PFSK-1 (cell line): ENCODE measurements at regions not wholly inside any gene's neighbourhood (a gene's known extent, or its start where the extent isn't known, plus 50 kb on each side); places are given as distances from the start of the nearest gene placed in this dataset.

ENCODE experiments used
- FOXP2 ChIP-seq: optimal IDR thresholded peaks from 2 replicates; pipeline ENCODE3; 2011; ENCODE audit warnings: borderline replicate concordance, control low read depth, inconsistent platforms; ENCODE audit not compliant: insufficient read depth; ENCODE audit errors: extremely low read length, extremely low read depth
- POLR2AphosphoS5 ChIP-seq: IDR thresholded peaks from 2 replicates; pipeline ENCODE4 v1.6.1; 2012; ENCODE audit warnings: low read depth, mild to moderate bottlenecking, control low read depth, low read length, moderate library complexity
- SIN3A ChIP-seq: IDR thresholded peaks from 2 replicates; pipeline ENCODE4 v1.6.1; 2012; ENCODE audit warnings: mild to moderate bottlenecking, low read length, moderate library complexity, borderline replicate concordance; ENCODE audit not compliant: insufficient read depth
- TAF1 ChIP-seq: IDR thresholded peaks from 2 replicates; pipeline ENCODE4 v1.6.1; 2012; ENCODE audit warnings: low read length, control low read depth, borderline replicate concordance; ENCODE audit not compliant: insufficient read depth
- TF ChIP-seq, protein P1 (sequence below), 2 experiments: IDR thresholded peaks; 2 replicates each; pipeline versions ENCODE4 v1.6.1 to v1.8.0; 2011 to 2012; ENCODE audit warnings: low read depth in 2 of 2, low read length in 2 of 2, control low read depth in 1 of 2, inconsistent platforms in 1 of 2, mild to moderate bottlenecking in 1 of 2, moderate library complexity in 1 of 2; ENCODE audit not compliant: insufficient read depth in 1 of 2

GRCh38 chr13:65445340-65445739 lies 1784.8 kb downstream of the PCDH9 start:
- TF ChIP-seq SIN3A (no peak), POLR2AphosphoS5 (no peak), FOXP2 (no peak), TAF1 (no peak)
- TF ChIP-seq, protein P1, sequence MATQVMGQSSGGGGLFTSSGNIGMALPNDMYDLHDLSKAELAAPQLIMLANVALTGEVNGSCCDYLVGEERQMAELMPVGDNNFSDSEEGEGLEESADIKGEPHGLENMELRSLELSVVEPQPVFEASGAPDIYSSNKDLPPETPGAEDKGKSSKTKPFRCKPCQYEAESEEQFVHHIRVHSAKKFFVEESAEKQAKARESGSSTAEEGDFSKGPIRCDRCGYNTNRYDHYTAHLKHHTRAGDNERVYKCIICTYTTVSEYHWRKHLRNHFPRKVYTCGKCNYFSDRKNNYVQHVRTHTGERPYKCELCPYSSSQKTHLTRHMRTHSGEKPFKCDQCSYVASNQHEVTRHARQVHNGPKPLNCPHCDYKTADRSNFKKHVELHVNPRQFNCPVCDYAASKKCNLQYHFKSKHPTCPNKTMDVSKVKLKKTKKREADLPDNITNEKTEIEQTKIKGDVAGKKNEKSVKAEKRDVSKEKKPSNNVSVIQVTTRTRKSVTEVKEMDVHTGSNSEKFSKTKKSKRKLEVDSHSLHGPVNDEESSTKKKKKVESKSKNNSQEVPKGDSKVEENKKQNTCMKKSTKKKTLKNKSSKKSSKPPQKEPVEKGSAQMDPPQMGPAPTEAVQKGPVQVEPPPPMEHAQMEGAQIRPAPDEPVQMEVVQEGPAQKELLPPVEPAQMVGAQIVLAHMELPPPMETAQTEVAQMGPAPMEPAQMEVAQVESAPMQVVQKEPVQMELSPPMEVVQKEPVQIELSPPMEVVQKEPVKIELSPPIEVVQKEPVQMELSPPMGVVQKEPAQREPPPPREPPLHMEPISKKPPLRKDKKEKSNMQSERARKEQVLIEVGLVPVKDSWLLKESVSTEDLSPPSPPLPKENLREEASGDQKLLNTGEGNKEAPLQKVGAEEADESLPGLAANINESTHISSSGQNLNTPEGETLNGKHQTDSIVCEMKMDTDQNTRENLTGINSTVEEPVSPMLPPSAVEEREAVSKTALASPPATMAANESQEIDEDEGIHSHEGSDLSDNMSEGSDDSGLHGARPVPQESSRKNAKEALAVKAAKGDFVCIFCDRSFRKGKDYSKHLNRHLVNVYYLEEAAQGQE (IDR thresholded peaks at IDR 0.05; ENCODE audit: insufficient read depth in 1 of 2, low read depth in 2 of 2, low read length in 2 of 2) = no peak

DNA sequence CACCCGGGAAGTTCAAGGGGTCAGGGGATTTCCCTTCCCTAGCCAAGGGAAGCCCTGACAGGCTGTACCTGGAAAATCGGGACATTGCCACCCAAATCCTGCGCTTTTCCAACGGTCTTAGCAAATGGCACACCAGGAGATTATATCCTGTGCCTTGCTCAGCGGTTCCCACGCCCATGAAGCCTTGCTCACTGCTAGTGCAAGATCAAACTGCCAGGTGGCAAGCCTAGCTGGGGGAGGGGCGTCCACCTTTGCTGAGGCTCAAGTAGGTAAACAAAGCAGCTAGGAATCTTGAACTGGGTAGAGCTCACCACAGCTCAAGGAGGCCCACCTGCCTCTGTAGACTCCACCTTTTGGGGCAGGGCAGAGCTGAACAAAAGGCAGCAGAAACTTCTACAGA lies 1794.5 kb downstream of the PCDH9 start:
- TF ChIP-seq FOXP2 (no peak), POLR2AphosphoS5 (no peak), TAF1 (no peak), SIN3A (no peak)
- TF ChIP-seq, protein P1 (IDR thresholded peaks at IDR 0.05; ENCODE audit: insufficient read depth in 1 of 2, low read depth in 2 of 2, low read length in 2 of 2) = no peak

DNA sequence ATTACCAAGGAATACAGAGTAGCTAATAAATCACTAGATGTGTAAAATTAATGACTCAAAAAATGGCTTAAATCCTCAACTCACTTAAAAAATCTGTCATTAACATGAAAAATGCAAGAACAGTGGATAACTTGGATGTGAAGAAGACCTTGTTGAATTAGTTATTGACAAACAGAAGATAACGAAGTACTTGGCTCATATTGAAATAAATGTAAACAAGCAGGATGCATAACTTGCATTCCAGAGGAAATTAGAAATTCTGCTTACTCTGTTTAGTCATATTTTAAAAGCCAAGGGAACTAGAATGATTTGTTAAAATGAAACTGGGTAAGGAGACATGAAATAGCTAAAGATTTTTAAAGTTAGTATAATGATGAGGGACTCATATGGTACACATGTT lies 1812.2 kb downstream of the PCDH9 start:
- no peak for TF ChIP-seq POLR2AphosphoS5
- no peak for TF ChIP-seq FOXP2
- no peak for TF ChIP-seq TAF1
- TF ChIP-seq SIN3A = no peak
- TF ChIP-seq, protein P1 (IDR thresholded peaks at IDR 0.05; ENCODE audit: insufficient read depth in 1 of 2, low read depth in 2 of 2, low read length in 2 of 2) = no peak

DNA sequence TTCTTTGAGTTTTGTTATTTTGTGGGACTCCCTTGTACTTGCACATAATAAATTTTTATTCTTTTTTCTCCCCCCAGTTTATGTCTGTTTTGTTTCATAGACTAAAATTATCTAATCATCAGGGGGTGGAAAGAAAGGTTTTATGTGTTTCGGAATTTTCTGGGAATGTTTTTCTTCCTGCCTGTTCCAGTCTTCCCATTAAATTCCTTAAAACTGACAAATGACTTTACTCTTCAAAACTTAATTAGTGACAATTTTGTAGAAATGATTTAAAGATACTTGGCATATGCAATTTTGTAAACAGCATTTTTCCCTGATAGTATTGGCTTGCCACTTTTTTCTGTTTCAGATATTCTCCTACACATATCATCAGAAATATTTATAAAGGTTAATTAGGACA lies 1813.4 kb downstream of the PCDH9 start:
- TF ChIP-seq TAF1 = no peak
- no peak for TF ChIP-seq POLR2AphosphoS5
- TF ChIP-seq, protein P1 (IDR thresholded peaks at IDR 0.05; ENCODE audit: insufficient read depth in 1 of 2, low read depth in 2 of 2, low read length in 2 of 2) = no peak

DNA sequence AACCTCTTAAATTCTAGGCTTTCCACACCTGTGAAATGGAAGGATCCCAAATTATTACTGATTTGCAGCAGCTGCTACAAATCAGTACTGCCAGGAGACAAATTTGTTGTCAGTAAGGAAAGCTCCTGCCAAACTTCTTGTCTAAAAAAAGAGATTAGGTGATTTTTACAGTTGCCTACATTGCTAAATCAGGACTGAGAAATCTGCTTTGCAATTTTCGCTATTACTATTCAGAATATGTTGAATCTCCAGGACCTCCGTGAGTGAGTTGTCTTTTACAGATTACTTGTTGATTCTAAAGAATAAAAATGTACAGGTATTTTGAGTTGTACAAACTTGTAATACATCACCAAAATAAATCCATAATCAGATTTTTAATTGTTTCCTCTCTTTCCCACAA lies 1815.9 kb downstream of the PCDH9 start:
- TF ChIP-seq, protein P1 (IDR thresholded peaks at IDR 0.05; ENCODE audit: insufficient read depth in 1 of 2, low read depth in 2 of 2, low read length in 2 of 2) = no peak
- TF ChIP-seq FOXP2 (no peak), SIN3A (no peak), POLR2AphosphoS5 (no peak)
